Aorta (tissue), 5 donors: ENCODE measurements at regions not wholly inside any gene's neighbourhood (a gene's known extent, or its start where the extent isn't known, plus 50 kb on each side); places are given as distances from the start of the nearest gene placed in this dataset.
"Not testable (repeated sequence)": the region's sequence is repeated elsewhere in the genome, so short reads cannot be mapped to it uniquely, and the experiment has no call there.

ENCODE experiments used
- ATAC-seq: fragments of 200-7000 bp; cut with Tn5 transposase; one replicate; pipeline ENCODE4 v1.9.1; 2022; ENCODE audit warnings: moderate library complexity; ENCODE audit not compliant: low FRiP score
- DNase-seq, 2 donors: peaks; one replicate each; pipeline ENCODE4 v3.0.0-alpha.2; 2020
- H3K27ac ChIP-seq, 2 donors: one replicate each; pipeline ENCODE4 v1.5.1; 2013; ENCODE audit warnings: low read length in 2 of 2, mild to moderate bottlenecking in 2 of 2, moderate library complexity in 2 of 2, control low read depth in 1 of 2, inconsistent platforms in 1 of 2, low read depth in 1 of 2
- H3K27me3 ChIP-seq, 2 donors: one replicate each; pipeline ENCODE4 v1.6.1; 2013; ENCODE audit warnings: control low read depth in 1 of 2, low read length in 1 of 2, mild to moderate bottlenecking in 1 of 2, moderate library complexity in 1 of 2; ENCODE audit not compliant: insufficient read depth in 2 of 2, control insufficient read depth in 1 of 2
- H3K36me3 ChIP-seq, 2 donors: one replicate each; pipeline ENCODE4 v1.6.1; 2013; ENCODE audit warnings: control low read depth in 1 of 2, low read length in 1 of 2, mild to moderate bottlenecking in 1 of 2; ENCODE audit not compliant: insufficient read depth in 2 of 2, control insufficient read depth in 1 of 2
- H3K4me1 ChIP-seq, 2 donors: one replicate each; pipeline ENCODE4 v1.6.1; 2013; ENCODE audit warnings: low read length in 2 of 2, control low read depth in 1 of 2, mild to moderate bottlenecking in 1 of 2, moderate library complexity in 1 of 2; ENCODE audit not compliant: insufficient read depth in 2 of 2, control insufficient read depth in 1 of 2
- H3K4me3 ChIP-seq, 2 donors: one replicate each; pipeline ENCODE4 v1.5.1; 2013; ENCODE audit warnings: low read length in 2 of 2, control low read depth in 1 of 2, mild to moderate bottlenecking in 1 of 2
- H3K9me3 ChIP-seq: one replicate; pipeline ENCODE4 v1.6.1; 2013; ENCODE audit warnings: mild to moderate bottlenecking, low read length; ENCODE audit not compliant: control insufficient read depth
- WGBS, 2 donors: extraction: QIAGEN DNeasy Blood & Tissue Kit; methylation state at CpG; one replicate each; pipeline ENCODE4 v1.1.7; 2013; 5-methylcytosine and 5-hydroxymethylcytosine counted together
- intact Hi-C, 2 donors: fragments of 100-400 bp; cut with DNase I; formaldehyde crosslinking; loops; one replicate each; pipeline versions ENCODE4 v1.14.2 to v1.15.0; 2022
- donor health status: healthy with polysubstance abuse.
- donor health status: Bipolar disorder and iron deficiency.
- donor health status: DM: no; HTN: no; CAD: no.
- donor health status: DM: no; HTN: no; CAD: no.
- donor health status: DM: yes; HTN: yes; CAD: no.

- intact Hi-C loops, H3K9me3 ChIP-seq, H3K36me3 ChIP-seq, H3K4me3 ChIP-seq, H3K27me3 ChIP-seq, H3K27ac ChIP-seq, DNase-seq, ATAC-seq, H3K4me1 ChIP-seq: not testable (repeated sequence)
- WGBS, 2 donors, result 76 to 80% methylated on average over 7 of the region's 7 CpGs
These were observed 188.7 kb upstream of the LRRC61 start for GRCh38 chr7:150134451-150134850.

- WGBS, 2 donors, result 66% methylated on average over 8 of the region's 8 CpGs
- H3K27ac ChIP-seq, H3K4me1 ChIP-seq, H3K9me3 ChIP-seq, ATAC-seq, H3K27me3 ChIP-seq, H3K36me3 ChIP-seq, intact Hi-C loops, DNase-seq, H3K4me3 ChIP-seq: not testable (repeated sequence)
These were observed 187.4 kb upstream of the LRRC61 start for GRCh38 chr7:150135620-150136190.

GRCh38 chr7:150139840-150140239, 183.3 kb upstream of the LRRC61 start:
- ATAC-seq, intact Hi-C loops, DNase-seq: not testable (repeated sequence)

DNA sequence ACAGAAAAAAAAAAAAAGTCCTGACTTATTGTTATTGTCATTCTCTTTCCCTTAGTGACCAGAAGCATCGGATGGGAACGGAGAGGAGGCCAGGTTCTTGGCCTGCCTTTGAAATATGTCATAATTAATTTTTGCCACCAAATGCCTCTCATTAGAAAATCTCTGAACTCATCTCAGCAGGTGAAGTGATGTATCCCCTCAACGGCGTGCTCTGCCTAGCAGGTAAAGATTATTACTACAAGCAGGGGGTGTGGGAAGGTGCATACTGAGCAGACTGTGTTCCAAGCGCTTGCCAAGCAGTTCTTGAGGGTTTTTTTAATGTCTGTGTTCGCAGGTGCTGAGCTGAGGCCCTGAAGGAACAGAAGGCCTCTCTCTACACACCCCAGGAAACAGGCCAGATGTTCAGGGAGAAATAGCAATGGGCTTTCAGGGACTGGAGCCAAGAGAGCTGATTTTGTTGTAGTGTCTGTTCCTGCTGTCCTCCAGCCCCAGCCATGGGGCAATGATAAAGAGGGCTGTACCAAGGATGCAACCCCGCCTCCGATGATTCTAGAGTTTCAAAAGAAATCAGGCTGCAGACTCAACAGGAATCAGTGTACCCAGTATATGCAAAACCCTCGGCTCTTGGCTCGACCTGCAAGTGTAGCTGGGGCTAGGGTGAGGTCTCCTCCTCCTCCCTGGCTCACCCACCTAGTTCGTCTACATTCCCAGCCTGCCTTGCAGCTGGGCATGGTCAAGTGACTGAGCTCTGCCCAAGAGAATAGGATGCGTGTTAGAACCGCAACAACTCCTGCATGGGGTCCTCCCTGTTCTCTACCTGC, 181.4 kb upstream of the LRRC61 start:
- DNase-seq, H3K27me3 ChIP-seq, ATAC-seq, H3K9me3 ChIP-seq, H3K36me3 ChIP-seq, H3K4me3 ChIP-seq, H3K4me1 ChIP-seq, intact Hi-C loops, H3K27ac ChIP-seq: not testable (repeated sequence)
- 52 to 63% methylated on average over 12 of the region's 13 CpGs for WGBS, 2 donors

More at GRCh38 chr7:150139840-150140239, 183.3 kb upstream of the LRRC61 start:
- not testable (repeated sequence) for H3K36me3 ChIP-seq, H3K27me3 ChIP-seq, H3K4me3 ChIP-seq, H3K27ac ChIP-seq, H3K4me1 ChIP-seq, H3K9me3 ChIP-seq
- 74 to 89% methylated on average over 5 of the region's 5 CpGs for WGBS, 2 donors

DNA sequence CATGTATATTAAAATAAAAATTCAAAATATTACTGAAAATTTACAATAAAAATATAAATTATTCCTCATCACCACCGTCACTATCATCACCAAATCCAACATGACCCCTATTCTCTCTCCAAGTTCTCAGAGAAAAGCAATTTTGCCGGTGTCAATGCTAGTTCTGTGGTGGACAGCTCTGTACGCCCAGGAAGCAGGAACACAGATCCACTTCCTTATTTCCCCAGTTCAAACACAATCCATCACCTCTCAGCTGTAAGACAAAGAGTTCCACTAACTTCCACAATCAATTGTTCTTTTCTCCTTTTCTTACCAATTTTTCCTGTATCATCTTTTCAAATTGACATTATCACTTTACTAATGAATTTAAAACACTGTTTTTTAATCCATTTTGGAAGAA, 177.0 kb upstream of the LRRC61 start:
- H3K36me3 ChIP-seq, intact Hi-C loops, H3K9me3 ChIP-seq, ATAC-seq, H3K27ac ChIP-seq, DNase-seq, H3K4me3 ChIP-seq, H3K4me1 ChIP-seq, H3K27me3 ChIP-seq: not testable (repeated sequence)
- WGBS, 2 donors, result 47 to 63% methylated on average over 3 of the region's 3 CpGs

- DNase-seq, H3K4me1 ChIP-seq, H3K36me3 ChIP-seq, H3K27me3 ChIP-seq, intact Hi-C loops, H3K9me3 ChIP-seq, H3K4me3 ChIP-seq, ATAC-seq, H3K27ac ChIP-seq: not testable (repeated sequence)
- WGBS, 2 donors, result 21 to 34% methylated on average over 3 of the region's 3 CpGs
These were observed 175.6 kb upstream of the LRRC61 start for GRCh38 chr7:150147524-150147923.

GRCh38 chr7:150156015-150156414, 167.1 kb upstream of the LRRC61 start:
- H3K36me3 ChIP-seq, H3K27me3 ChIP-seq, H3K4me1 ChIP-seq, H3K9me3 ChIP-seq, H3K4me3 ChIP-seq, intact Hi-C loops, ATAC-seq, DNase-seq, H3K27ac ChIP-seq: not testable (repeated sequence)
- WGBS, 2 donors, result 54 to 58% methylated on average over 4 of the region's 4 CpGs

DNA sequence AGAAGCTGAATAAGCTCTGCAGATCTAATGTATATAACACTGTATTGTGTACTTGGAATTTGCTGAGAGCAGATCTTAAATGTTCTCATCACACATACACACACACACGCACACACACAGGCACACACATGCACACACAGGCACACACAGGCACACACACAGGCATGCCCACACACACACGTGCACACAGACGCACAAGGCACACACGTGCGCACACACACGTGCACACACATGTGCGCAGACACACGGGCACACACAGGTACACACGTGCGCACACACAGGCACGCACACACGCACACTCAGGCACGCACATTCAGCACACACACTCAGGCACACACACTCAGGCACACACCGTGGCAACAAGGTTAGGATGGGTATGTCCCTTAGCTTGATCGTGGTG, 164.5 kb upstream of the LRRC61 start:
- 79 to 93% methylated on average over 15 of the region's 15 CpGs for WGBS, 2 donors
- H3K4me3 ChIP-seq, ATAC-seq, intact Hi-C loops, H3K4me1 ChIP-seq, H3K36me3 ChIP-seq, H3K27ac ChIP-seq, H3K27me3 ChIP-seq, H3K9me3 ChIP-seq, DNase-seq: not testable (repeated sequence)

DNA sequence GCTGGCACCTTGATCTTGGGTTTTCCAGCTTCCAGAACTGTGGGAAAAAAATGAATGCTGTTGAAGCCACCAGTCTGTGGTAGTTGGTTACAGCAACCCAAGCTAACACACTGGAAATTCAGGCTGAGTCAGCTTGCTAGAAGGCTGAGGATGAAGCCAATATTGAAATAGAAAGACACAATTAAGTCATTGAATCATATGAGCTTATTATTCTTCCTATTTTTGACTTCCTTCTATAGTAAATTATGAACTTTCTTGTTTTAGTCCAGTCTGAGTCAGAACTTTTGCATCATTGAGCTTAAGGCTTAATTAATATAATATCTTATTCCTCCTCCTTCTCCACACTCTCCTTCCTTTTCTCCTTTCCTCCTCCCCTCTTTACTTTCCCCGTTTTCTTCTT, 153.6 kb upstream of the LRRC61 start:
- H3K4me1 ChIP-seq, H3K4me3 ChIP-seq, intact Hi-C loops, H3K27me3 ChIP-seq, H3K36me3 ChIP-seq, DNase-seq, H3K9me3 ChIP-seq, ATAC-seq, H3K27ac ChIP-seq: not testable (repeated sequence)
- WGBS, 2 donors, result 66 to 74% methylated on average over 1 of the region's 1 CpG
